ENCODE measurements at regions not wholly inside any gene's neighbourhood (a gene's known extent, or its start where the extent isn't known, plus 50 kb on each side); places are given as distances from the start of the nearest gene placed in this dataset.

DNA sequence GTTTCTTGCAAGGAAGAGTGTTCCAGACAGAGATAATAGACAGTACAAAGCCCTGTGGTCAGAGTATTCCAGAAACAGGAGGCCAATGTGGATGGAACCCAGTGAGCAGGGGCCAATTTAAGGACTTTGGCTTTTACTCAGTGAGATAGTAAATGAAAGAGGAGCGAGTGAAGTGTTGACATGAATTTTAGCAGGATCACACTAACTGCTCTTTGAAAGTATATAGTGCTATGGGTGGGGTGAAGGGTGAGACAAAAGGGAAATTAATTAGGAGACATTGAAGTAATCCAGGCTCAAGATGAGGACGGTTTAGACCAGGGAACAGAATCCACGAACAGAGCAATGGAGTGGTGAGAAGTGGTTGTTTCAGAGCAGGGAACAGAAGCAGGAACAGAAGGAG, 62.2 kb upstream of the TES start:
- no peak for DNase-seq

DNA sequence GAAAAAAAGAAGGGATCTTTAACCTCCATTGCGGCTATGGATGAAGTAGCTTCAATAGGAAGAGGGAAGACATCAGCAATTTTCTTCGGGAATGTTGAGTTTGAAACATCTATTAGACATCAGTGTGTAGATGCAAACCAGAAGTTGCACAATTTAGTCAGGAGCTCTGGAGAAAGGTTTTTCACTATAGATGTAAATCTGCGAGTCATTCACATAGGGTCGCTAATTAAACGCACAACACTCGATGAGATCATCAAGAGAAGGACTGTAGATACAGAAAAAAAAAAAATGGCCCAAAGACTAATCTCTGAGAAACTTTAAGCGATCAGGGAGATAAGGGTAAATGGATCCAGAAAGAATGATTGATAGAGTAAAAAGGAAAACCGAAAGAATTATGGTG, 61.7 kb upstream of the TES start:
- DNase-seq, result no peak

DNA sequence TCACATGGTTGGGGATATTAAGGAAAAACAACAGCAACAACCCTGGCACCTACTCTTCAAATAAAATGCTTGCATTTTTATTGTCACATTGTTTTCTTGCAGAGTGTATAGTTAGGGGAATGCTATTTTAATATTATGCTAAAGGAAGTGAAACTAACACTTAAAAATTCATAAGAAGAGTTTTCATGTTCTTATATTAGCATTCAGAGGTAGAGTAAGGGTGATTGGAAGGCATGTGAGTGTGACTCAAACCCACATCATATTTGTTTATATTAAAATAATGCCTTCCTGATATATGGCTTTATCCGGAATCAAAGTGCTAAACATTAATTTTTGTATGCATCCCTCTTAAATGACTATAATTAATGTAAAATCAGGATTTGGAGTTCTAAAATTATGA, 59.8 kb upstream of the TES start:
- DNase-seq, result no peak

DNA sequence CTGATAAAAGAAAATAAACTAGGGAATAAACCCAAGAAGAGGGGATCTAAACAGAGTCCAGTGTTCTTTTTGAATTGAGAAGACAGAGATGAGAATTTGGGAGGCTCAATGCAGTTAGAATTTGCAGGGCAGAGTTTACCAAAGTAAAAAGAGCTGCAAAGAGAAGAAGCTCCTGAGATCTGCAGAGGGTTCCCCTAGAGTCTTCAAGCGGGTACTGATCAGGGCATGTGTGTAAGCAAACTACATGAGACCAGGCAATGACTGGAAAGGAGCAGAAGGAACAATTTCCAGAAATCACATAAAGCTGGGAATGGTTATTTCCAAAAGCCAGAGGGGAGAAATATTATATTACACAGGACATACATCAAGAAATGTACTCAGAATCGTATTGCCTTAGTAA, 58.1 kb upstream of the TES start:
- DNase-seq, result no peak

DNA sequence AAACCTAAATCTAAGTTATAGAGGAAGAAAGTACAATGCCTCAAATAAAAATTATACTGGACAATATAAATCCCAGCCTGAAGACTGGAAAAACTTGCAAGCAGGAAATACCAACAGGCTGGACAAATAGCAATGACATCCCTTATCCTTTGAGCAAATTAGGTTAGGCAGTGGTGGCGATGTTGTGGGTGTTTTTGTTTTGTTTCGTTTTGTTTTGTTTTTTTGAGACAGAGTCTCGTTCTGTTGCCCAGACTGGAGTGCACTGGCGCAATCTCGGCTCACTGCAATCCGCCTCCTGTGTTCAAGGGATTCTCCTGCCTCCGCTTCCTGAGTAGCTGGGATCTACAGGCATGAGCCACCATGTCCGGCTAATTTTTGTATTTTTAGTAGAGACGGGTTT, 57.3 kb upstream of the TES start:
- DNase-seq, result no peak

DNA sequence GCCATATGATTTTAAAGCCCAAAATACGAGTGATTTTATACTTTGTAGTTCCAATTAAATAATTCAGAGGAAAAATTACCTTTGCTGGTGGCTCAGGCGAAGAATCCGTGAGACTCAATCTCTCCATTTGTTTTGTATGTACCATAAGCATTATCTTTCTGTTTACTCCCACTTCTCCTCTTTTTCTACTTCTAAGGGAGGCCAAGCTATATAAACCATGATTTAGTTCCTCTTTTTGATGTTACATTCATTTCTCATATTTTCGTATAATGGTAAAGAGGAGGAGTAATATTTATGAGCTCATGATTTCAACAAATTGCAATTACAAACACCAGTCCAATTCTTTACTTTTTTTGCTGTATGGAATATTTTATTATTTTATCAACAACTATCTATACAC, 50.6 kb upstream of the TES start:
- no peak for DNase-seq

Measured in NCI-H1436 (cell line).